ENCODE measurements at regions not wholly inside any gene's neighbourhood (a gene's known extent, or its start where the extent isn't known, plus 50 kb on each side); places are given as distances from the start of the nearest gene placed in this dataset.

- 61 to 91% (median 82%) methylated on average over 2 of the region's 2 CpGs for WGBS, 5 donors
- DNase-seq, result no peak
Observed at GRCh38 chr4:103867311-103867710, 147.5 kb upstream of the TACR3 start.

GRCh38 chr4:103853627-103854026 is 133.8 kb upstream of the TACR3 start:
- H3K36me3 ChIP-seq, result no peaks in the 10 kb centered on the region
- intact Hi-C loops (cut with DNase I; ENCODE audit: low total_unique reads), result no loop called here
- H3K4me1 ChIP-seq, result no peaks in the 10 kb centered on the region
- no peaks in the 10 kb centered on the region for H3K27me3 ChIP-seq
- TF ChIP-seq POLR2AphosphoS5 (IDR thresholded peaks at IDR 0.05) (no peak), EP300 (IDR thresholded peaks at IDR 0.05) (no peak), CTCF (IDR thresholded peaks at IDR 0.05) (no peak), POLR2A (IDR thresholded peaks at IDR 0.05) (no peak)
- peaks cover 0 to 19% (median 6%) of the 10 kb centered on the region in 4 donors for H3K9me3 ChIP-seq
- DNase-seq, result no peak
- no peak overlapping the region for H3K27ac ChIP-seq
- no peak overlapping the region for H3K4me3 ChIP-seq

More at GRCh38 chr4:103867311-103867710, 147.5 kb upstream of the TACR3 start:
- Histone ChIP-seq H3K4me1 (no peaks in the 10 kb centered on the region), H3K27ac (no peak overlapping the region), H3K9me3 (peaks cover 0 to 10% (median 0%) of the 10 kb centered on the region in 4 donors), H3K36me3 (no peaks in the 10 kb centered on the region), H3K4me3 (no peak overlapping the region), H3K27me3 (no peaks in the 10 kb centered on the region)
- intact Hi-C loops (cut with DNase I; ENCODE audit: low total_unique reads), result no loop called here
- TF ChIP-seq POLR2AphosphoS5 (IDR thresholded peaks at IDR 0.05) (no peak), EP300 (IDR thresholded peaks at IDR 0.05) (no peak), POLR2A (IDR thresholded peaks at IDR 0.05) (no peak), CTCF (IDR thresholded peaks at IDR 0.05) (no peak)

GRCh38 chr4:103853146-103853545 is 133.4 kb upstream of the TACR3 start:
- Histone ChIP-seq H3K4me3 (no peak overlapping the region), H3K9me3 (peaks cover 2 to 24% (median 10%) of the 10 kb centered on the region in 4 donors), H3K36me3 (no peaks in the 10 kb centered on the region), H3K27ac (no peak overlapping the region), H3K27me3 (no peaks in the 10 kb centered on the region), H3K4me1 (no peaks in the 10 kb centered on the region)
- DNase-seq, result no peak
- intact Hi-C loops (cut with DNase I; ENCODE audit: low total_unique reads), result no loop called here
- TF ChIP-seq POLR2A (IDR thresholded peaks at IDR 0.05) (no peak), POLR2AphosphoS5 (IDR thresholded peaks at IDR 0.05) (no peak), CTCF (IDR thresholded peaks at IDR 0.05) (no peak), EP300 (IDR thresholded peaks at IDR 0.05) (no peak)
- 54 to 82% (median 73%) methylated on average over 3 of the region's 3 CpGs for WGBS, 5 donors

- H3K9me3 ChIP-seq, result peaks cover 5 to 40% (median 15%) of the 10 kb centered on the region in 4 donors
- TF ChIP-seq EP300 (IDR thresholded peaks at IDR 0.05) (no peak), POLR2AphosphoS5 (IDR thresholded peaks at IDR 0.05) (no peak), CTCF (IDR thresholded peaks at IDR 0.05) (no peak), POLR2A (IDR thresholded peaks at IDR 0.05) (no peak)
- no peaks in the 10 kb centered on the region for H3K27me3 ChIP-seq
- H3K4me3 ChIP-seq, result no peak overlapping the region
- H3K4me1 ChIP-seq, result no peaks in the 10 kb centered on the region
- H3K27ac ChIP-seq, result no peak overlapping the region
- intact Hi-C loops (cut with DNase I; ENCODE audit: low total_unique reads), result no loop called here
- no peak for DNase-seq
- H3K36me3 ChIP-seq, result no peaks in the 10 kb centered on the region
Observed at GRCh38 chr4:103845075-103845474, 125.3 kb upstream of the TACR3 start.

Data from stomach (tissue), 8 donors.